Midbrain (tissue), 1 donor: ENCODE measurements at regions not wholly inside any gene's neighbourhood (a gene's known extent, or its start where the extent isn't known, plus 50 kb on each side); places are given as distances from the start of the nearest gene placed in this dataset.
"Not testable (repeated sequence)": the region's sequence is repeated elsewhere in the genome, so short reads cannot be mapped to it uniquely, and the experiment has no call there.

ENCODE experiments used
- DNase-seq: peaks from one replicate; lab custom pipeline; 2025; lab: John Stamatoyannopoulos, UW

- DNase-seq = no peak
Observed at GRCh38 chr6:113754291-113754690, 102.9 kb upstream of the MARCKS start.

- no peak for DNase-seq
Observed at GRCh38 chr6:113755449-113756289, 101.5 kb upstream of the MARCKS start.

- DNase-seq = no peak
Observed at GRCh38 chr6:113756290-113756665, 100.9 kb upstream of the MARCKS start.

- DNase-seq = no peak
Observed at GRCh38 chr6:113758214-113758613, 98.9 kb upstream of the MARCKS start.

- no peak for DNase-seq
Observed at GRCh38 chr6:113758826-113759574, 98.1 kb upstream of the MARCKS start.

- DNase-seq = no peak
Observed at GRCh38 chr6:113762641-113763040, 94.5 kb upstream of the MARCKS start.

- DNase-seq = no peak
Observed at GRCh38 chr6:113763311-113763766, 93.8 kb upstream of the MARCKS start.

- DNase-seq = no peak
Observed at GRCh38 chr6:113763876-113764275, 93.3 kb upstream of the MARCKS start.

- DNase-seq = no peak
Observed at GRCh38 chr6:113765909-113766308, 91.2 kb upstream of the MARCKS start.

- DNase-seq = no peak
Observed at GRCh38 chr6:113767985-113768384, 89.2 kb upstream of the MARCKS start.

- DNase-seq = no peak
Observed at GRCh38 chr6:113772961-113773360, 84.2 kb upstream of the MARCKS start.

- DNase-seq = no peak
Observed at GRCh38 chr6:113774127-113774825, 82.9 kb upstream of the MARCKS start.

- DNase-seq = no peak
Observed at GRCh38 chr6:113776998-113777397, 80.1 kb upstream of the MARCKS start.

- DNase-seq = no peak
Observed at GRCh38 chr6:113777601-113778000, 79.5 kb upstream of the MARCKS start.

- DNase-seq = no peak
Observed at GRCh38 chr6:113779656-113780055, 77.5 kb upstream of the MARCKS start.

GRCh38 chr6:113782636-113783035 lies 74.5 kb upstream of the MARCKS start:
- DNase-seq = no peak

- DNase-seq = no peak
Observed at GRCh38 chr6:113786168-113786567, 71.0 kb upstream of the MARCKS start.

- no peak for DNase-seq
Observed at GRCh38 chr6:113788586-113788985, 68.6 kb upstream of the MARCKS start.

GRCh38 chr6:113791225-113791624 lies 65.9 kb upstream of the MARCKS start:
- not testable (repeated sequence) for DNase-seq

GRCh38 chr6:113795371-113795770 lies 61.8 kb upstream of the MARCKS start:
- not testable (repeated sequence) for DNase-seq

- no peak for DNase-seq
Observed at GRCh38 chr6:113796038-113796437, 61.1 kb upstream of the MARCKS start.

- DNase-seq = no peak
Observed at GRCh38 chr6:113802779-113803178, 54.4 kb upstream of the MARCKS start.
